A673 (cell line): ENCODE measurements at regions not wholly inside any gene's neighbourhood (a gene's known extent, or its start where the extent isn't known, plus 50 kb on each side); places are given as distances from the start of the nearest gene placed in this dataset.

Experiments
- BruUV-seq: library from RNA; stranded (reverse); fragments of 400-500 nt; replicated peaks from 2 replicates; lab custom pipeline; 2021; lab: Mats Ljungman, UMichigan
- CTCF ChIA-PET: fragments of 300-600 bp; sonication (Branson Sonifier 250); formaldehyde crosslinking; loops from one replicate; lab custom pipeline; 2022; ENCODE audit warnings: antibody characterized with exemption; lab: Charles Lee
- POLR2A ChIA-PET: fragments of 300-600 bp; sonication (Branson Sonifier 250); formaldehyde crosslinking; loops from one replicate; lab custom pipeline; 2022; ENCODE audit warnings: antibody characterized with exemption; ENCODE audit not compliant: low non-redundant PET; lab: Charles Lee
- DNase-seq: peaks from one replicate; pipeline ENCODE4 v3.0.0-alpha.2; 2015; ENCODE audit warnings: low spot score
- H3K27ac ChIP-seq: fragments of 200-600 bp; sonication (generic); 2 replicates; pipeline ENCODE4 v1.5.1; 2016; ENCODE audit warnings: mixed run types, low read depth, mild to moderate bottlenecking, mixed read lengths, antibody characterized with exemption, low read length; ENCODE audit not compliant: poor library complexity, severe bottlenecking
- H3K27me3 ChIP-seq: fragments of 200-600 bp; sonication (generic); replicated peaks from 2 replicates; pipeline ENCODE4 v1.6.1; 2017; ENCODE audit warnings: mixed run types, low read depth, mild to moderate bottlenecking, mixed read lengths, antibody characterized with exemption, low read length; ENCODE audit not compliant: insufficient read depth, poor library complexity
- H3K36me3 ChIP-seq: fragments of 200-600 bp; sonication (generic); 2 replicates; pipeline ENCODE4 v1.6.1; 2016; ENCODE audit warnings: mixed run types, mild to moderate bottlenecking, mixed read lengths, antibody characterized with exemption, low read length; ENCODE audit not compliant: insufficient read depth, poor library complexity, severe bottlenecking
- H3K4me1 ChIP-seq: fragments of 200-600 bp; sonication (generic); 2 replicates; pipeline ENCODE4 v1.6.1; 2017; ENCODE audit warnings: mixed run types, mild to moderate bottlenecking, mixed read lengths, antibody characterized with exemption, low read length; ENCODE audit not compliant: insufficient read depth, poor library complexity, severe bottlenecking
- H3K4me3 ChIP-seq: fragments of 200-600 bp; sonication (generic); 2 replicates; pipeline ENCODE4 v1.5.1; 2016; ENCODE audit warnings: low read depth, mixed run types, mild to moderate bottlenecking, mixed read lengths, low read length; ENCODE audit not compliant: poor library complexity, severe bottlenecking
- H3K9me3 ChIP-seq: fragments of 200-600 bp; sonication (generic); 2 replicates; pipeline ENCODE4 v1.6.1; 2016; ENCODE audit warnings: mixed run types, low read depth, mild to moderate bottlenecking, mixed read lengths, antibody characterized with exemption, low read length; ENCODE audit not compliant: poor library complexity, severe bottlenecking
- EZH2 ChIP-seq: fragments of 200-600 bp; sonication (generic); IDR thresholded peaks from 2 replicates; pipeline ENCODE4 v1.6.1; 2017; ENCODE audit warnings: borderline replicate concordance, low read depth, mild to moderate bottlenecking, mixed read lengths, antibody characterized with exemption, low read length; ENCODE audit not compliant: poor library complexity, severe bottlenecking
- intact Hi-C: fragments of 100-400 bp; cut with micrococcal nuclease; formaldehyde crosslinking; loops from one replicate; pipeline ENCODE4 v1.10.0; 2022; ENCODE audit not compliant: unreplicated experiment
- TF ChIP-seq, protein P1 (sequence below): fragments of 300-800, 200-600 bp; sonication (generic); conservative IDR thresholded peaks from 2 replicates; pipeline ENCODE4 v1.5.1; 2017; ENCODE audit warnings: low read depth, mild to moderate bottlenecking, antibody characterized with exemption, low read length, moderate library complexity, mixed read lengths

DNA sequence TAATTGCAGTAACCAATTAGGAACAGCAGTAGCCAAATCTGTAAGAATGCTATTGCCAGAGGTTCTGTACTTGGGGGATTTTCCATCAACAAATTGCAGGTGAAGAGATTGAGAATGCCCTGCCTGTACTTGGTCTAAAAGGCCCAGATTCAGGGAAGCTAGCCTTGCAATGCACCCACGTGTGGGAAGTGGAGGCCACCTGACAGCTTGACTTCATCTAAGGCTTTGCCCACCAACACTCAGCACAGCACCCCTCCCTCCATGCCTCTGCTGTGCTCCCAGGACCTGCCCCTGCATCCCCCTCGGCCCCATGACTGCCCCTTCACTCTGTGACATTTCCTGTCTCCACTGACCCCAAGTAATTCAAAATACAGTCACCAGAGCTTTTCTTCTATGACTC, 79.1 kb upstream of the CDH5 start:
- intact Hi-C loops: no loop called here
- H3K27ac ChIP-seq: no peak overlapping the region
- no peak for DNase-seq
- H3K36me3 ChIP-seq: no peaks in the 10 kb centered on the region
- H3K4me1 ChIP-seq: no peaks in the 10 kb centered on the region
- BruUV-seq: no TSS peak
- H3K27me3 ChIP-seq: no peaks in the 10 kb centered on the region
- TF ChIP-seq, protein P1, sequence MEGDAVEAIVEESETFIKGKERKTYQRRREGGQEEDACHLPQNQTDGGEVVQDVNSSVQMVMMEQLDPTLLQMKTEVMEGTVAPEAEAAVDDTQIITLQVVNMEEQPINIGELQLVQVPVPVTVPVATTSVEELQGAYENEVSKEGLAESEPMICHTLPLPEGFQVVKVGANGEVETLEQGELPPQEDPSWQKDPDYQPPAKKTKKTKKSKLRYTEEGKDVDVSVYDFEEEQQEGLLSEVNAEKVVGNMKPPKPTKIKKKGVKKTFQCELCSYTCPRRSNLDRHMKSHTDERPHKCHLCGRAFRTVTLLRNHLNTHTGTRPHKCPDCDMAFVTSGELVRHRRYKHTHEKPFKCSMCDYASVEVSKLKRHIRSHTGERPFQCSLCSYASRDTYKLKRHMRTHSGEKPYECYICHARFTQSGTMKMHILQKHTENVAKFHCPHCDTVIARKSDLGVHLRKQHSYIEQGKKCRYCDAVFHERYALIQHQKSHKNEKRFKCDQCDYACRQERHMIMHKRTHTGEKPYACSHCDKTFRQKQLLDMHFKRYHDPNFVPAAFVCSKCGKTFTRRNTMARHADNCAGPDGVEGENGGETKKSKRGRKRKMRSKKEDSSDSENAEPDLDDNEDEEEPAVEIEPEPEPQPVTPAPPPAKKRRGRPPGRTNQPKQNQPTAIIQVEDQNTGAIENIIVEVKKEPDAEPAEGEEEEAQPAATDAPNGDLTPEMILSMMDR: no peak
- no peak for TF ChIP-seq EZH2
- ChIA-PET POLR2A (no interaction called here), CTCF (no interaction called here)
- no peak overlapping the region for H3K4me3 ChIP-seq
- no peaks in the 10 kb centered on the region for H3K9me3 ChIP-seq

DNA sequence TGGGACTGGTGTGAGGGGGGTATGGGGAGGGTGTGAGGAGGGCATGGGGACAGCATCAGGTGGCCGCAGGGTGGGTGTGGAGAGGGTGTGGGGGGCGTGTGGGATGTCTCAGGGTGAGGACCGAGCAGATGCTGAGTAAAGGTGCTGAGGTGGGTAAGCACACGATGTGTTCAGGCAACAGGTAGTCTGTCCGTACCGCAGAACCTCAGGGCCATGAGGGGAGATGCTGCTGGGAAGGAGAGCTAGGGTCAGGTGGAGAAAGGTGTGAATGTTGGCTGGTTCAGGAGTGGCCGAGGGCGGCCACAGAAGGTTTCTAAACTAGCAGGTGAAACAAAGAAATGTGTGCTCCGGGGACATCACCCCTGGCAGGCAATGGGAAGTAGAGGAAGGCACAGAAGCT, 80.0 kb upstream of the CDH5 start:
- Histone ChIP-seq H3K4me1 (no peaks in the 10 kb centered on the region), H3K4me3 (no peak overlapping the region), H3K9me3 (no peaks in the 10 kb centered on the region), H3K27me3 (no peaks in the 10 kb centered on the region), H3K36me3 (no peaks in the 10 kb centered on the region), H3K27ac (no peak overlapping the region)
- ChIA-PET POLR2A (no interaction called here), CTCF (no interaction called here)
- BruUV-seq: no TSS peak
- intact Hi-C loops: no loop called here
- TF ChIP-seq, protein P1: no peak
- TF ChIP-seq EZH2: no peak
- no peak for DNase-seq

DNA sequence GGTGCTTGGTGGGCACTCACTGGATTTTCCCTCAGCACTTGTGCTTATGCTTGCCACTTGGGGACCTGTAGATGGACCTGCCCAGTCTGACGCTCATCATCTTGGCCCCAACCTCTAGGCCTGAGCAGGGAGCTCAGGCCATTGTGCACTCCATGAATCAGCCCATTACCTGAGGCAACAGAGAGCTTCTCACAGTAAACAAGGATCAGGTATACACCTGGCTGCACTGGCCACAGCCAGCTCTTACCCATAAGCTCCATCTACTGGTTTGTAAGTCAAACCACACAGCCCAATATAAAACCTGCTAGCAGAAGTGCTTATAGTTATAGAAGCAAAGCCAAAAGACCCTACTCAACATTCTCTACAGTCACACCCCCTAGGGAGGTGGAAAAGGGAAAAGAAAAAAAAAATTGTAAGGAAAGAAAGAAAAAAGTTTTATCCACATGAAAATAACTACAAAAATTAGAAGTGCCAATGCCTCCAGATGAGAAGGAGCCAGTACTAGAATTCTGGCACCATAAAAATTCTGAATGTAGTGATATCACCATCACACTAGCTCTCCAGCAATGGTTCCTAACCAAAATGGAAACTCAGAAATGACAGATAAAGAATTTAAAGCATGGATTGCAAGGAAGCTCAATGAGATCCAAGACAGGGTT, 87.8 kb upstream of the CDH5 start:
- no peaks in the 10 kb centered on the region for H3K36me3 ChIP-seq
- no peaks in the 10 kb centered on the region for H3K9me3 ChIP-seq
- H3K27me3 ChIP-seq: no peaks in the 10 kb centered on the region
- TF ChIP-seq, protein P1: no peak
- no peak for TF ChIP-seq EZH2
- no peak overlapping the region for H3K27ac ChIP-seq
- BruUV-seq: no TSS peak
- no peak overlapping the region for H3K4me3 ChIP-seq
- ChIA-PET POLR2A (no interaction called here), CTCF (no interaction called here)
- no peak for DNase-seq
- peaks cover 9% of the 10 kb centered on the region for H3K4me1 ChIP-seq
- intact Hi-C loops: loop anchor here (10.0 kb wide), 2 partner anchors 66 to 624 kb away; no protein-coding TSS in a partner anchor
